HepG2 (cell line): ENCODE measurements at regions not wholly inside any gene's neighbourhood (a gene's known extent, or its start where the extent isn't known, plus 50 kb on each side); places are given as distances from the start of the nearest gene placed in this dataset.

Experiments
- ADNP ChIP-seq: sonication (generic); formaldehyde crosslinking; IDR thresholded peaks from 2 replicates; pipeline ENCODE4 v1.4.0; 2020; ENCODE audit warnings: missing genetic modification reagents
- ATF1 ChIP-seq: IDR thresholded peaks from 2 replicates; pipeline ENCODE4 v1.6.1; 2016; ENCODE audit warnings: mild to moderate bottlenecking, control low read depth
- ATF7 ChIP-seq, 2 experiments: fragments of 450-650 bp in 1 of 2; sonication (generic) in 1 of 2; formaldehyde crosslinking in 1 of 2; IDR thresholded peaks; 2 replicates each; pipeline versions ENCODE4 v1.4.0 to v1.6.1; 2016 to 2020; ENCODE audit warnings: antibody characterized with exemption in 1 of 2, mild to moderate bottlenecking in 1 of 2, missing genetic modification reagents in 1 of 2
- DNMT3B ChIP-seq: conservative IDR thresholded peaks from 2 replicates; pipeline ENCODE4 v1.6.1; 2016; ENCODE audit warnings: missing biosample characterization, control low read depth
- EP300 ChIP-seq, 3 experiments: sonication (generic) in 1 of 3; formaldehyde crosslinking in 1 of 3; IDR thresholded peaks; 2 replicates each; pipeline versions ENCODE4 v1.5.1 to v1.6.1; 2011 to 2020; ENCODE audit warnings: low read depth in 2 of 3, low read length in 2 of 3, borderline replicate concordance in 1 of 3, improper control_type of control experiment in 1 of 3, mild to moderate bottlenecking in 1 of 3, missing genetic modification reagents in 1 of 3, moderate library complexity in 1 of 3
- ETV5 ChIP-seq: IDR thresholded peaks from 2 replicates; pipeline ENCODE4 v1.6.1; 2018; ENCODE audit warnings: missing biosample characterization, missing genetic modification reagents, inconsistent platforms, borderline replicate concordance
- FLYWCH1 ChIP-seq: sonication (generic); formaldehyde crosslinking; IDR thresholded peaks from 2 replicates; pipeline ENCODE4 v1.8.1; 2023; ENCODE audit warnings: mild to moderate bottlenecking, missing genetic modification reagents
- KDM3A ChIP-seq: IDR thresholded peaks from 2 replicates; pipeline ENCODE4 v1.6.1; 2018; ENCODE audit warnings: low read depth, missing compliant biosample characterization
- KDM6A ChIP-seq: IDR thresholded peaks from 2 replicates; pipeline ENCODE4 v1.6.1; 2016; ENCODE audit warnings: low read depth
- KLF6 ChIP-seq: IDR thresholded peaks from 2 replicates; pipeline ENCODE4 v1.8.0; 2016; ENCODE audit warnings: missing biosample characterization, missing genetic modification reagents
- MLX ChIP-seq: IDR thresholded peaks from 2 replicates; pipeline ENCODE4 v1.6.1; 2016
- NCOA5 ChIP-seq: sonication (generic); formaldehyde crosslinking; IDR thresholded peaks from 2 replicates; pipeline ENCODE4 v1.4.0; 2020; ENCODE audit warnings: missing genetic modification reagents
- NFRKB ChIP-seq: fragments of 450-650 bp; IDR thresholded peaks from 2 replicates; pipeline ENCODE4 v1.6.1; 2017
- NR0B2 ChIP-seq: sonication (generic); formaldehyde crosslinking; IDR thresholded peaks from 2 replicates; pipeline ENCODE4 v1.4.0; 2020; ENCODE audit warnings: mild to moderate bottlenecking, missing genetic modification reagents
- PAF1 ChIP-seq: IDR thresholded peaks from 2 replicates; pipeline ENCODE4 v1.6.1; 2016; ENCODE audit warnings: missing genetic modification reagents, missing compliant biosample characterization
- PHF5A ChIP-seq: IDR thresholded peaks from one replicate; pipeline ENCODE4 v1.6.1; 2018; ENCODE audit warnings: low read depth, missing genetic modification reagents; ENCODE audit not compliant: unreplicated experiment
- RCOR2 ChIP-seq: IDR thresholded peaks from 2 replicates; pipeline ENCODE4 v1.6.1; 2016; ENCODE audit warnings: missing biosample characterization, missing genetic modification reagents
- TAF15 ChIP-seq: fragments of 200-400 bp; formaldehyde crosslinking; IDR thresholded peaks from one replicate; pipeline ENCODE4 v1.6.1; 2018; ENCODE audit warnings: mild to moderate bottlenecking, low read depth, low read length; ENCODE audit not compliant: poor library complexity, severe bottlenecking
- TBL1XR1 ChIP-seq: fragments of 150-350 bp; IDR thresholded peaks from 2 replicates; pipeline ENCODE4 v1.6.1; 2014; ENCODE audit warnings: borderline replicate concordance, low read length; ENCODE audit not compliant: partially characterized antibody
- ZBTB49 ChIP-seq: sonication (generic); formaldehyde crosslinking; IDR thresholded peaks from 2 replicates; pipeline ENCODE4 v1.4.0; 2020; ENCODE audit warnings: missing genetic modification reagents, borderline replicate concordance
- ZFP36 ChIP-seq: fragments of 150-350 bp; IDR thresholded peaks from 2 replicates; pipeline ENCODE4 v1.6.1; 2018; ENCODE audit warnings: borderline replicate concordance, low read length, low read depth; ENCODE audit not compliant: partially characterized antibody
- ZKSCAN5 ChIP-seq: sonication (generic); formaldehyde crosslinking; IDR thresholded peaks from 2 replicates; pipeline ENCODE4 v1.5.1; 2020; ENCODE audit warnings: mild to moderate bottlenecking, missing genetic modification reagents
- ZNF317 ChIP-seq: sonication (generic); formaldehyde crosslinking; IDR thresholded peaks from 2 replicates; pipeline ENCODE4 v1.5.0; 2020; ENCODE audit warnings: mild to moderate bottlenecking, missing genetic modification reagents
- ZNF616 ChIP-seq: sonication (generic); formaldehyde crosslinking; IDR thresholded peaks from 2 replicates; pipeline ENCODE4 v1.5.0; 2020; ENCODE audit warnings: low read depth, mild to moderate bottlenecking, missing genetic modification reagents
- ZNF720 ChIP-seq: sonication (generic); formaldehyde crosslinking; IDR thresholded peaks from 2 replicates; pipeline ENCODE4 v1.4.0; 2020; ENCODE audit warnings: missing genetic modification reagents
- ZUFSP ChIP-seq: sonication (generic); formaldehyde crosslinking; IDR thresholded peaks from 2 replicates; pipeline ENCODE4 v1.9.0; 2021; ENCODE audit warnings: missing genetic modification reagents, mild to moderate bottlenecking, borderline replicate concordance

- TF ChIP-seq ZUFSP (no peak), RCOR2 (CRISPR knock-in tag) (peak; percentile 96), EP300 (IDR thresholded peaks at IDR 0.05; ENCODE audit: low read depth in 2 of 2, low read length in 2 of 2) (peak; percentile 77 to 98; a peak in 3 of 4 replicates), EP300 (CRISPR knock-in tag; IDR thresholded peaks at IDR 0.05; ENCODE audit: borderline replicate concordance) (peak; percentile 79), ETV5 (CRISPR knock-in tag) (peak; percentile 29; the same call in 1 of the 2 replicates), TBL1XR1 (no peak), NFRKB (no peak), ADNP (CRISPR knock-in tag) (no peak), ATF7 (IDR thresholded peaks at IDR 0.05) (no peak), ATF7 (CRISPR knock-in tag; IDR thresholded peaks at IDR 0.05) (no peak), DNMT3B (no peak), PAF1 (CRISPR knock-in tag) (no peak), PHF5A (no peak), ZFP36 (no peak), ZNF720 (no peak), FLYWCH1 (CRISPR knock-in tag) (no peak), KDM6A (CRISPR knock-in tag) (peak; percentile 89; the same call in 1 of the 2 replicates), NCOA5 (CRISPR knock-in tag) (no peak), KDM3A (CRISPR knock-in tag) (no peak; the same call in 1 of the 2 replicates), ZKSCAN5 (CRISPR knock-in tag) (no peak), ZBTB49 (CRISPR knock-in tag) (no peak), ATF1 (CRISPR knock-in tag) (no peak; the same call in 1 of the 2 replicates), ZNF317 (CRISPR knock-in tag) (peak; percentile 75; the same call in 1 of the 2 replicates), MLX (CRISPR knock-in tag) (peak; percentile 75; the same call in 1 of the 2 replicates), KLF6 (no peak), TAF15 (no peak), ZNF616 (CRISPR knock-in tag) (no peak), NR0B2 (CRISPR knock-in tag) (no peak)
These were observed 156.4 kb upstream of the ELL2 start (continued) for GRCh38 chr5:96117771-96118651.
